ENCODE measurements at regions not wholly inside any gene's neighbourhood (a gene's known extent, or its start where the extent isn't known, plus 50 kb on each side); places are given as distances from the start of the nearest gene placed in this dataset.

- TF ChIP-seq, protein P1, sequence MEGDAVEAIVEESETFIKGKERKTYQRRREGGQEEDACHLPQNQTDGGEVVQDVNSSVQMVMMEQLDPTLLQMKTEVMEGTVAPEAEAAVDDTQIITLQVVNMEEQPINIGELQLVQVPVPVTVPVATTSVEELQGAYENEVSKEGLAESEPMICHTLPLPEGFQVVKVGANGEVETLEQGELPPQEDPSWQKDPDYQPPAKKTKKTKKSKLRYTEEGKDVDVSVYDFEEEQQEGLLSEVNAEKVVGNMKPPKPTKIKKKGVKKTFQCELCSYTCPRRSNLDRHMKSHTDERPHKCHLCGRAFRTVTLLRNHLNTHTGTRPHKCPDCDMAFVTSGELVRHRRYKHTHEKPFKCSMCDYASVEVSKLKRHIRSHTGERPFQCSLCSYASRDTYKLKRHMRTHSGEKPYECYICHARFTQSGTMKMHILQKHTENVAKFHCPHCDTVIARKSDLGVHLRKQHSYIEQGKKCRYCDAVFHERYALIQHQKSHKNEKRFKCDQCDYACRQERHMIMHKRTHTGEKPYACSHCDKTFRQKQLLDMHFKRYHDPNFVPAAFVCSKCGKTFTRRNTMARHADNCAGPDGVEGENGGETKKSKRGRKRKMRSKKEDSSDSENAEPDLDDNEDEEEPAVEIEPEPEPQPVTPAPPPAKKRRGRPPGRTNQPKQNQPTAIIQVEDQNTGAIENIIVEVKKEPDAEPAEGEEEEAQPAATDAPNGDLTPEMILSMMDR (IDR thresholded peaks at IDR 0.05), result no peak
- TF ChIP-seq POLR2A (IDR thresholded peaks at IDR 0.05), result no peak
These were observed 818.4 kb downstream of the SOCS6 start for GRCh38 chr18:71107244-71107643.
